Heart right ventricle (tissue), 16 donors: ENCODE measurements at regions not wholly inside any gene's neighbourhood (a gene's known extent, or its start where the extent isn't known, plus 50 kb on each side); places are given as distances from the start of the nearest gene placed in this dataset.

ENCODE experiments used
- ATAC-seq, 8 donors: fragments of 200-7000 bp; cut with Tn5 transposase; one replicate each; pipeline ENCODE4 v1.9.1; 2020; ENCODE audit warnings: mild to moderate bottlenecking in 8 of 8, moderate library complexity in 8 of 8, moderate number of reproducible peaks in 1 of 8
- DNase-seq, 2 donors: peaks; one replicate each; pipeline ENCODE4 v3.0.0-alpha.2; 2020
- H3K27ac ChIP-seq, 10 donors: fragments of 200-600 bp; sonication (generic) in 2 of 10; one replicate each; pipeline versions ENCODE4 v1.5.0 to v1.8.0; 2020 to 2022; ENCODE audit warnings: mild to moderate bottlenecking in 3 of 10
- H3K27me3 ChIP-seq, 7 donors: fragments of 200-600 bp; one replicate each; pipeline ENCODE4 v1.8.0; 2021 to 2022; ENCODE audit warnings: mild to moderate bottlenecking in 2 of 7
- H3K36me3 ChIP-seq, 9 donors: fragments of 200-600 bp; sonication (generic) in 1 of 9; one replicate each; pipeline versions ENCODE4 v1.5.0 to v1.8.0; 2020 to 2022; ENCODE audit warnings: mild to moderate bottlenecking in 2 of 9
- H3K4me1 ChIP-seq, 9 donors: fragments of 200-600 bp; sonication (generic) in 1 of 9; one replicate each; pipeline versions ENCODE4 v1.5.0 to v1.8.0; 2020 to 2022; ENCODE audit warnings: mild to moderate bottlenecking in 4 of 9
- H3K4me3 ChIP-seq, 10 donors: fragments of 200-600 bp; sonication (generic) in 2 of 10; one replicate each; pipeline versions ENCODE4 v1.5.0 to v1.8.0; 2020 to 2022; ENCODE audit warnings: mild to moderate bottlenecking in 7 of 10, moderate library complexity in 2 of 10
- H3K9me3 ChIP-seq, 11 donors: fragments of 200-600 bp in 10 of 11; sonication (generic) in 2 of 11; one replicate each; pipeline versions ENCODE4 v1.5.0 to v1.8.0; 2013 to 2022; ENCODE audit warnings: mild to moderate bottlenecking in 2 of 11, control low read depth in 1 of 11, moderate library complexity in 1 of 11
- WGBS, 2 donors: extraction: QIAGEN DNeasy Blood & Tissue Kit; methylation state at CpG; one replicate each; pipeline ENCODE4 v1.1.7; 2013; ENCODE audit warnings: inconsistent platforms in 1 of 2; 5-methylcytosine and 5-hydroxymethylcytosine counted together
- intact Hi-C, 10 donors: fragments of 100-400 bp; cut with DNase I; formaldehyde crosslinking; loops; one replicate each; pipeline versions ENCODE4 v1.11.1 to v1.14.2; 2022
- TF ChIP-seq, protein P1 (sequence below), 9 donors: fragments of 200-600 bp; sonication (generic) in 2 of 9; IDR thresholded peaks; one replicate each; pipeline versions ENCODE4 v1.5.0 to v1.8.0; 2021 to 2022; ENCODE audit warnings: antibody characterized with exemption in 9 of 9, mild to moderate bottlenecking in 5 of 9, moderate library complexity in 1 of 9
- donor health status: Arrhythmogenic right ventricular cardiomyopathy.
- donor health status: ischemic (EF 13 %, LVEDD 7.1; RV severe dilation, severe dysfunction).
- donor health status: healthy with polysubstance abuse.
- donor health status: DM: no; HTN: yes; CAD: no.
- donor health status: DM: no; HTN: no; CAD: no.
- donor health status: ischemic (EF 25% LVEDD 6.9; RV normal size, moderate dysfunction).
- donor health status: ischemic (EF 25% LVEDD 5.7; RV mildly dilated, moderate dysfunction).
- donor health status: healthy.
- donor health status: DM: yes; HTN: yes; CAD: no.
- donor health status: Ischemic cardiomyopathy.
- donor health status: ischemic (EF 35%, LVEDD 5.7; RV mildly dilated, moderate dysfunction).
- donor health status: nonischemic (EF 11% LVEDD 7.7; RV severe dilation, severe dysfunction).
- donor health status: DM: yes; HTN: yes; CAD: no.
- donor health status: PGD.
- donor health status: ischemic (EF 29% LVEDD 5.4; RV normal size, mild dysfunction).
- donor health status: nonischemic (EF 23%, LVEDD 6.1; RV moderate dilation, normal function).

DNA sequence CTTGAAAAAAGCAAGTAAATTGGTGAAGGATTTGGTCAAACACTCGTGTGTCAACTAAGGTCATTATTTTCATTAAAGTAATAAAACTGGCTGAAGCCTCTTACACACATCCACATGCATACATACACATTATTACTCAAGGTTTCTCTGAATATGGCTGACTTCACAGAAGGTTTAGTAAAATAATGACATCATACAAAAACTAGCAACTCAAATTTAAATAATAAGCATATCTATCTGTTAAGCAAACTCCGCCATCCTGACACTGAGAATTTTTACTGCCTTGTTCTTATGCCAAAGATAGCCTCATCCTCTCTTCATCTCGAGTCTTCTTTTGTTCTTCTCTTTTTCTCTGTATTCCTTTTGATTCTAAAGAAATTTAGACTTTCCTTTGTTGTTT lies 739.1 kb downstream of the GBE1 start:
- DNase-seq: no peak
- intact Hi-C loops: no loop called here
- no peak for ATAC-seq
- H3K27me3 ChIP-seq: no peaks in the 10 kb centered on the region
- no peak overlapping the region for H3K27ac ChIP-seq
- TF ChIP-seq, protein P1, sequence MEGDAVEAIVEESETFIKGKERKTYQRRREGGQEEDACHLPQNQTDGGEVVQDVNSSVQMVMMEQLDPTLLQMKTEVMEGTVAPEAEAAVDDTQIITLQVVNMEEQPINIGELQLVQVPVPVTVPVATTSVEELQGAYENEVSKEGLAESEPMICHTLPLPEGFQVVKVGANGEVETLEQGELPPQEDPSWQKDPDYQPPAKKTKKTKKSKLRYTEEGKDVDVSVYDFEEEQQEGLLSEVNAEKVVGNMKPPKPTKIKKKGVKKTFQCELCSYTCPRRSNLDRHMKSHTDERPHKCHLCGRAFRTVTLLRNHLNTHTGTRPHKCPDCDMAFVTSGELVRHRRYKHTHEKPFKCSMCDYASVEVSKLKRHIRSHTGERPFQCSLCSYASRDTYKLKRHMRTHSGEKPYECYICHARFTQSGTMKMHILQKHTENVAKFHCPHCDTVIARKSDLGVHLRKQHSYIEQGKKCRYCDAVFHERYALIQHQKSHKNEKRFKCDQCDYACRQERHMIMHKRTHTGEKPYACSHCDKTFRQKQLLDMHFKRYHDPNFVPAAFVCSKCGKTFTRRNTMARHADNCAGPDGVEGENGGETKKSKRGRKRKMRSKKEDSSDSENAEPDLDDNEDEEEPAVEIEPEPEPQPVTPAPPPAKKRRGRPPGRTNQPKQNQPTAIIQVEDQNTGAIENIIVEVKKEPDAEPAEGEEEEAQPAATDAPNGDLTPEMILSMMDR (IDR thresholded peaks at IDR 0.05): no peak
- no peaks in the 10 kb centered on the region for H3K4me1 ChIP-seq
- H3K4me3 ChIP-seq: no peak overlapping the region
- WGBS, 2 donors: 67 to 75% methylated on average over 3 of the region's 3 CpGs
- peaks cover 0 to 11% (median 0%) of the 10 kb centered on the region in 11 donors for H3K9me3 ChIP-seq
- H3K36me3 ChIP-seq: no peaks in the 10 kb centered on the region

- TF ChIP-seq, protein P1 (IDR thresholded peaks at IDR 0.05): no peak
- 76 to 83% methylated on average over 2 of the region's 2 CpGs for WGBS, 2 donors
- ATAC-seq (no peak), DNase-seq (no peak)
- Histone ChIP-seq H3K4me3 (no peak overlapping the region), H3K9me3 (peaks cover 0 to 47% (median 0%) of the 10 kb centered on the region in 11 donors), H3K27ac (no peak overlapping the region), H3K4me1 (no peaks in the 10 kb centered on the region), H3K27me3 (no peaks in the 10 kb centered on the region), H3K36me3 (no peaks in the 10 kb centered on the region)
- intact Hi-C loops: no loop called here
Measured at GRCh38 chr3:81013360-81013759, 748.1 kb downstream of the GBE1 start.

DNA sequence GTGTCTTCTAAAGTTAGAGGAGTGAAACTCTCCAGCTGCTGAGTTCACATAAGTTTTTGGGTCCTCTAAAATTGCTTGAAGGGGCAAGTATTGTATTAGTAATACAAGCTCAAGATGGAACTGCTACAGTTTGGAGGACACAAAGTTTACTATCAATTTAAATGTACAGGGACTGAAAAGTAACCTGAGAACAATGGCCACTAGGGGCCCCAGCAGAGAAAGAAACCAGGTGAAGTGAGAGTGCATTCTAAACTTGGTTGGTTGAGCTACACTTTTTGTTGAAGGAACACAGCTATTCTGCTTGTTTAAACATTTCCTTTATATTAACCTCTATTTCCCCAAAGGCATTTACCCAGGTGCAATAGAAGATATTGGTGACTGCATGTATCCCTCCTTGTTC lies 755.5 kb downstream of the GBE1 start:
- H3K36me3 ChIP-seq: no peaks in the 10 kb centered on the region
- no peak overlapping the region for H3K27ac ChIP-seq
- no peak overlapping the region for H3K4me3 ChIP-seq
- H3K4me1 ChIP-seq: no peaks in the 10 kb centered on the region
- no peak for ATAC-seq
- no peaks in the 10 kb centered on the region for H3K27me3 ChIP-seq
- TF ChIP-seq, protein P1 (IDR thresholded peaks at IDR 0.05): no peak
- peaks cover 0 to 14% (median 0%) of the 10 kb centered on the region in 11 donors for H3K9me3 ChIP-seq
- intact Hi-C loops: no loop called here
- no peak for DNase-seq

- WGBS, 2 donors: 80 to 83% methylated on average over 4 of the region's 4 CpGs
Measured at GRCh38 chr3:81003817-81004216, 757.6 kb downstream of the GBE1 start.

More at GRCh38 chr3:81003817-81004216, 757.6 kb downstream of the GBE1 start:
- no peak overlapping the region for H3K4me3 ChIP-seq
- ATAC-seq: no peak
- H3K36me3 ChIP-seq: no peaks in the 10 kb centered on the region
- TF ChIP-seq, protein P1 (IDR thresholded peaks at IDR 0.05): no peak
- H3K4me1 ChIP-seq: no peaks in the 10 kb centered on the region
- no peaks in the 10 kb centered on the region for H3K27me3 ChIP-seq
- intact Hi-C loops: no loop called here
- no peak for DNase-seq
- no peak overlapping the region for H3K27ac ChIP-seq
- H3K9me3 ChIP-seq: peaks cover 0 to 3% (median 0%) of the 10 kb centered on the region in 11 donors
